GM13977 (cell line): ENCODE measurements at regions not wholly inside any gene's neighbourhood (a gene's known extent, or its start where the extent isn't known, plus 50 kb on each side); places are given as distances from the start of the nearest gene placed in this dataset.

Experiments used
- DNase-seq: peaks from one replicate; pipeline ENCODE4 v3.0.0; 2012; ENCODE audit warnings: low spot score
- in situ Hi-C: fragments of 300-500 bp; cut with MboI; formaldehyde crosslinking; loops from one replicate; pipeline ENCODE4 v1.12.0; 2022; ENCODE audit warnings: low sequenced_read_pairs, low pct_unique_long_range_greater_than_20kb, mixed read lengths, inconsistent platforms; ENCODE audit not compliant: unreplicated experiment
- TF ChIP-seq, protein P1 (sequence below): IDR thresholded peaks from 2 replicates; pipeline ENCODE4 v1.5.1; 2012; ENCODE audit warnings: mild to moderate bottlenecking, control low read depth; ENCODE audit not compliant: insufficient read depth; ENCODE audit errors: extremely low read depth, missing control alignments

DNA sequence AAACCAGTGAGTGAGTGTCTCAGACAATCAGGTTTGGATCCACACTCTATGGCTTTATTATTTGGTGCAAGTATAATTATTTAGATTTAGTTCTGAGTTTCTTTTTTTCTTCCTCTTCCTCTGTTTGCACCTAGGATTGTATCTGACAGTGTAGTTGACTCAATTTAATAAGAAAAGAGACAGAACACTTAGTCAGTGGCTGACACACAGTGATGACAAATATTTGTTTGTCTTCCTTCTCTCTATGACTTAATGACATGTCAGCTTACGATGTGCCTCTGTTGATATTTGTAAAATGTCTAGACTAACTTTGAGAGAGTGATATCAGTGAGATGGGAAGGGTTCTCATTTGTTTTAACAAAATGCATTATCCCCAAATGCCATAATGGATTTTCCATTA lies 129.5 kb upstream of the SLC10A2 start:
- in situ Hi-C loops = no loop called here
- no peak for DNase-seq
- TF ChIP-seq, protein P1, sequence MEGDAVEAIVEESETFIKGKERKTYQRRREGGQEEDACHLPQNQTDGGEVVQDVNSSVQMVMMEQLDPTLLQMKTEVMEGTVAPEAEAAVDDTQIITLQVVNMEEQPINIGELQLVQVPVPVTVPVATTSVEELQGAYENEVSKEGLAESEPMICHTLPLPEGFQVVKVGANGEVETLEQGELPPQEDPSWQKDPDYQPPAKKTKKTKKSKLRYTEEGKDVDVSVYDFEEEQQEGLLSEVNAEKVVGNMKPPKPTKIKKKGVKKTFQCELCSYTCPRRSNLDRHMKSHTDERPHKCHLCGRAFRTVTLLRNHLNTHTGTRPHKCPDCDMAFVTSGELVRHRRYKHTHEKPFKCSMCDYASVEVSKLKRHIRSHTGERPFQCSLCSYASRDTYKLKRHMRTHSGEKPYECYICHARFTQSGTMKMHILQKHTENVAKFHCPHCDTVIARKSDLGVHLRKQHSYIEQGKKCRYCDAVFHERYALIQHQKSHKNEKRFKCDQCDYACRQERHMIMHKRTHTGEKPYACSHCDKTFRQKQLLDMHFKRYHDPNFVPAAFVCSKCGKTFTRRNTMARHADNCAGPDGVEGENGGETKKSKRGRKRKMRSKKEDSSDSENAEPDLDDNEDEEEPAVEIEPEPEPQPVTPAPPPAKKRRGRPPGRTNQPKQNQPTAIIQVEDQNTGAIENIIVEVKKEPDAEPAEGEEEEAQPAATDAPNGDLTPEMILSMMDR = no peak

DNA sequence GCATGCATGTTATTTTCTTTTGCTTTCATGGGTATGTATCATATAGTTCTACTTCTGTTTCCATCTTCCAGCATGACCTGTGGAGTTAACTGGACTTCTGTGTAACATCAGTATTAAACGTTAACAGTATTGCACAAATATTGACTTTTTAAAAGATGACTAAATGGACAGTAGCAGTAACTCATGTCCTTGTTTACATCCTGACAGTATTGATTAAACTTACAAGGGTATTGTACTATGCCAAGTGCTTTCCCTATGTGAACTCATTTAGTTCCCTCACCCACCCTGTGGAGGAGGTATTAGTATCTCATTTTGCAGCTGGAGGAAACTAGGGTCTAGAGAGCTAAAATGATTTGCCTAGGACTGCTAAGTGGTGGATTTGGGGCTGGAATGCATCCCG lies 128.7 kb upstream of the SLC10A2 start:
- TF ChIP-seq, protein P1 = no peak
- in situ Hi-C loops = no loop called here
- no peak for DNase-seq

DNA sequence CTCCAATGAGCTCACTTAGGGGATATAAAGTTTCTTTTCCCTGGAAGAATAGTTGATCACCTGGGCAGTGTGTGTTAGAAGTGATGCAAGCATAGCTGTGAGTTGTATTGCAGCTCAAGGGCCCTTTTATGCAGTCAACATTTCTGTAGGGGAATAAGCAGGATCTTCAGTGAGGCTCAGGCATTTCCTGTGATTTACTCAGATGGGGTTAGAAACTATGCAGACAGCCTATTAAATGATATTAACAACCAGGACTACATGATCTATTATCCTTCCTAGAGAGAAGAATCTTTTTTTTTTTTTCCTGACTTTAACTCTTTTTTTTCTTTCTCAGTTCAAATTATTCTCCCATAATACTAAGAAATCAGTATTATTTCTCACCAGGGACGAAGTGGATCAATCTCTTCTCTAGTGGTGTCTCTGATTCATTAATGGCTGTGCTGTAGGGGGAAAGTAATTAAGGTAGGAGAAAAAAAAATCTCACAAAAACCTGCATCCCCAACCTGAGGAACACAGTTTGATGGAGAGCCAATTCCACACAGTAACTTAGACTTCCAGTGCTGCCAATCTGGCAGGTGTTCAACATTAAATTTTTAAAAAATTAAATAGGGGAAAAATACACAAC lies 126.4 kb upstream of the SLC10A2 start:
- no peak for DNase-seq
- TF ChIP-seq, protein P1 = no peak
- in situ Hi-C loops = no loop called here

DNA sequence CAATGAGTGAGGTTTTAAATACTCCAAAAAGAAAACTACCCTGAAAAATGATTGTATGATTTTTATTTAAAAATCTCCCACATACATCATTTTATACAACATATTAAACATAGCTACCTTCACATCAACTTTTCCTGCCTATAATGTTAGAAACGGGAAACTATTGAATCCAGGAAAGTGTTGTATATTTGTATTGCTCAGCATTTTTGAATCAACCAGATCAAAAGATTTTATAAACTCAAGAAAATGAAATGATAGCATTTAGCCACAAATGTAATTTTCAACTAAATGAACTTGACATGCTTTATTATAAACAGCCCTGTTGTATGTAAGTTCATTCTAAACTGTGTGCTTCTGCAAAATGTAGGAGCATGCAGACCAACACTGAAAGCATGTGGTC lies 124.6 kb upstream of the SLC10A2 start:
- in situ Hi-C loops = no loop called here
- TF ChIP-seq, protein P1 = no peak
- no peak for DNase-seq

DNA sequence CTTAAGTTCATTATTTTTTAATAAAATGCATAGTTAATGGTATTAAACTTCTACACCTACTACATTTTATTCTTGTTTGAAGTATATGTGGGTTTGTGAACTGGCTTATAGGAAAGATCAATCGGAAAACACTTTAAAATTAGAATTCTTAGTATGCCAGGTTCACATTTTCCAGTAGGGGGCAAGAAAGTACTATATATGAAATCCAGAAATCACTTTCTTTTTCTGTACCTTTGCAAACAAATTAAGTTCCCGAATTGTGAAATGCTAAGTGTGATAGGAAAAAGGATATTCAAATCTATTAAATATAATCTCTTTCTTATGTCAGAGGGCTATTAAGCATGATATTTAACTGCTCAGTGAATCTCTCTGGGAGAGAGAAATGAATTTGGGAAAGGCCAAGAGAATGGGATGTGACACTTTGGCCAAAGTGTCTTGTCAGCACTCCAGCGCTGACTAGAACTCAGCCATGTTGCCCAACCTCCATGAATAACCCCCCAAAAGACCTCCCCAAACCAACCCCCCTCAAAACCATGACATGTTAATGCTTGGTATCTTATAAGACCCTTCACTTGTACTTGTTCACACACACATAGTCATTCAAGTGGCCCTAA lies 122.6 kb upstream of the SLC10A2 start:
- TF ChIP-seq, protein P1 = peak; percentile 47
- DNase-seq = no peak
- in situ Hi-C loops = no loop called here

DNA sequence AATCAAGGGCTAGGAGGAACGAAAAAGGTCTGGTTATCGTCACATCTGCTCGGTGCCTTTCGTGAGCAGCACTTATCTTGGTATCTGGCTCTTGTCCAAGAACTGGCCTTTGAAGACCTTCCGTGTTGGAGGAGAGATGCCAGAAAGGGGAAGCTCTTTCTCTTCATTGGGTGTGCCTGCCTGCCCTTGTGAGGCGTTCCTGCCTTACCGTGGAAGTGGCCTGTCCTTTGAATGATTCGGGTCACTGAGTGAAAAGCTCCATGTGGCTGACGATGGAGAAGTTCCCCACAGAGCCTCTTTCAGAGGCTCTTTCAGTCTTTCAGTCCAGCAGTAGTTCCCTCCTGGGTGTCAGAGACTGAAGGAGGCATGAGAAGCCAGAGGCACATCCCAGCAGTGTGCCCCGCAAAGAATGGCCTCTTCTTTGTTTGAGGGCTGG lies 121.5 kb upstream of the SLC10A2 start:
- no peak for DNase-seq
- TF ChIP-seq, protein P1 = no peak
- in situ Hi-C loops = no loop called here

DNA sequence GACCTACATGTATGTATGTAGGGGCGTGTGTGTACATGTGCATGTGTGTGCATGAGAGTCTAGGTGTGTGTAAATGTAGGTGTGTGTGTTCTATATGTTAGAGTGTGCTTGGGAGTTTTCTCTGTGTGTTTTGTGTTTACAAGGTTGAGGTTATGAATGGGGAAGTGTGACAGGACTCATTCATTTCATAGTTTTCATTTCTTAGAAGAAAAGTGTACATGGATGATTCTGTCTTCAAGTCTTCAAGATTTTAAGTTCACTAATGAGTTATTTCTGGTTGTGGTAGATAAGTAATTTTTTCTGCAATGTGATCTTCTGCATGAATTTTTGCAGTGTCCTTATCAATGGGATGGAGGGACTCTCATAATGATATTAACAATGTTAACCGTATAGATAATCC lies 118.2 kb upstream of the SLC10A2 start:
- TF ChIP-seq, protein P1 = no peak

More for the DNA sequence above, 118.2 kb upstream of the SLC10A2 start:
- DNase-seq = no peak
- in situ Hi-C loops = no loop called here
